Caco-2 (cell line): ENCODE measurements at regions not wholly inside any gene's neighbourhood (a gene's known extent, or its start where the extent isn't known, plus 50 kb on each side); places are given as distances from the start of the nearest gene placed in this dataset.

Experiments used
- BruUV-seq: library from RNA; stranded (reverse); fragments of 400-500 nt; replicated peaks from 2 replicates; lab custom pipeline; 2021; lab: Mats Ljungman, UMichigan
- CTCF ChIA-PET: fragments of 300-600 bp; sonication (Branson Sonifier 250); formaldehyde crosslinking; loops from one replicate; lab custom pipeline; 2022; ENCODE audit warnings: antibody characterized with exemption; lab: Charles Lee
- POLR2A ChIA-PET: fragments of 300-600 bp; sonication (Branson Sonifier 250); formaldehyde crosslinking; loops from one replicate; lab custom pipeline; 2022; ENCODE audit warnings: antibody characterized with exemption; lab: Charles Lee
- DNase-seq, 2 experiments: peaks; one replicate each; pipeline versions ENCODE4 v3.0.0 to v3.0.0-alpha.2; 2020 to 2022
- H3K27me3 ChIP-seq: replicated peaks from 2 replicates; pipeline ENCODE4 v1.6.0; 2011; ENCODE audit warnings: low read length; ENCODE audit not compliant: control insufficient read depth, insufficient read depth
- H3K36me3 ChIP-seq: 2 replicates; pipeline ENCODE4 v1.5.1; 2011; ENCODE audit warnings: low read length; ENCODE audit not compliant: control insufficient read depth, insufficient read depth
- H3K4me1 ChIP-seq: fragments of 250-450 bp; sonication (Bioruptor Pico); 2 replicates; pipeline ENCODE4 v1.5.1; 2020; ENCODE audit warnings: mild to moderate bottlenecking
- H3K4me3 ChIP-seq: 2 replicates; pipeline ENCODE4 v1.5.1; 2011; ENCODE audit warnings: low read depth, mild to moderate bottlenecking, control low read depth, low read length
- H3K9me3 ChIP-seq: fragments of 250-450 bp; sonication (Bioruptor Pico); 2 replicates; pipeline ENCODE4 v1.5.1; 2020; ENCODE audit warnings: mild to moderate bottlenecking, moderate library complexity
- H3K27ac Mint-ChIP-seq: one replicate; pipeline ENCODE4 v1.8.0; 2022; ENCODE audit warnings: mixed read lengths; ENCODE audit not compliant: unreplicated experiment
- H3K27me3 Mint-ChIP-seq: one replicate; pipeline ENCODE4 v1.8.0; 2022; ENCODE audit warnings: mixed read lengths; ENCODE audit not compliant: insufficient read depth, unreplicated experiment
- H3K36me3 Mint-ChIP-seq: one replicate; pipeline ENCODE4 v1.8.0; 2022; ENCODE audit warnings: mild to moderate bottlenecking, mixed read lengths; ENCODE audit not compliant: insufficient read depth, unreplicated experiment
- H3K4me1 Mint-ChIP-seq: one replicate; pipeline ENCODE4 v1.8.0; 2022; ENCODE audit warnings: low read depth, mixed read lengths; ENCODE audit not compliant: unreplicated experiment
- H3K4me3 Mint-ChIP-seq: one replicate; pipeline ENCODE4 v1.8.0; 2022; ENCODE audit warnings: mild to moderate bottlenecking, moderate library complexity, mixed read lengths; ENCODE audit not compliant: unreplicated experiment
- H3K9me3 Mint-ChIP-seq: one replicate; pipeline ENCODE4 v1.8.0; 2022; ENCODE audit warnings: mixed read lengths; ENCODE audit not compliant: unreplicated experiment
- CTCF ChIP-seq, 2 experiments: fragments of 200-600 bp in 1 of 2; IDR thresholded peaks; 1 replicate in 1 of 2; 2 replicates in 1 of 2; pipeline versions ENCODE4 v1.5.1 to v1.8.0; 2011 to 2022; ENCODE audit warnings: antibody characterized with exemption in 1 of 2, control low read depth in 1 of 2, inconsistent platforms in 1 of 2, low read depth in 1 of 2, low read length in 1 of 2, mild to moderate bottlenecking in 1 of 2, moderate library complexity in 1 of 2; ENCODE audit not compliant: insufficient read depth in 1 of 2, severe bottlenecking in 1 of 2, unreplicated experiment in 1 of 2
- intact Hi-C: fragments of 100-400 bp; cut with micrococcal nuclease; formaldehyde crosslinking; loops from one replicate; pipeline ENCODE4 v1.10.0; 2022; ENCODE audit not compliant: unreplicated experiment

GRCh38 chr3:144102421-144102820, 130.8 kb downstream of the DIPK2A start:
- POLR2A ChIA-PET, result no interaction called here
- no peaks in the 10 kb centered on the region for H3K27me3 Mint-ChIP-seq
- no peak overlapping the region for H3K27ac Mint-ChIP-seq

GRCh38 chr3:144104186-144104585, 132.6 kb downstream of the DIPK2A start:
- Mint-ChIP-seq H3K4me3 (no peak overlapping the region), H3K9me3 (no peaks in the 10 kb centered on the region), H3K27ac (no peak overlapping the region), H3K4me1 (no peaks in the 10 kb centered on the region), H3K36me3 (no peaks in the 10 kb centered on the region), H3K27me3 (no peaks in the 10 kb centered on the region)
- no peak for DNase-seq
- BruUV-seq, result no TSS peak
- Histone ChIP-seq H3K27me3 (no peaks in the 10 kb centered on the region), H3K4me3 (no peak overlapping the region), H3K36me3 (no peaks in the 10 kb centered on the region), H3K4me1 (peaks cover 28% of the 10 kb centered on the region), H3K9me3 (peaks cover 8% of the 10 kb centered on the region)
- ChIA-PET POLR2A (no interaction called here), CTCF (no interaction called here)
- TF ChIP-seq CTCF (IDR thresholded peaks at IDR 0.05; ENCODE audit: insufficient read depth in 1 of 2, low read depth in 1 of 2, low read length in 1 of 2, severe bottlenecking in 1 of 2, unreplicated experiment in 1 of 2), result no peak
- intact Hi-C loops, result no loop called here

More at GRCh38 chr3:144102421-144102820, 130.8 kb downstream of the DIPK2A start:
- peaks cover 23% of the 10 kb centered on the region for H3K4me1 ChIP-seq
- H3K27me3 ChIP-seq, result no peaks in the 10 kb centered on the region
- H3K4me3 ChIP-seq, result no peak overlapping the region
- Mint-ChIP-seq H3K9me3 (no peaks in the 10 kb centered on the region), H3K4me1 (no peaks in the 10 kb centered on the region), H3K36me3 (no peaks in the 10 kb centered on the region), H3K4me3 (no peak overlapping the region)
- H3K36me3 ChIP-seq, result no peaks in the 10 kb centered on the region
- H3K9me3 ChIP-seq, result peaks cover 19% of the 10 kb centered on the region
- BruUV-seq, result no TSS peak
- no peak for TF ChIP-seq CTCF (IDR thresholded peaks at IDR 0.05; ENCODE audit: insufficient read depth in 1 of 2, low read depth in 1 of 2, low read length in 1 of 2, severe bottlenecking in 1 of 2, unreplicated experiment in 1 of 2)
- DNase-seq, result no peak
- intact Hi-C loops, result no loop called here
- CTCF ChIA-PET, result no interaction called here

GRCh38 chr3:144104679-144105078, 133.1 kb downstream of the DIPK2A start:
- no peak for TF ChIP-seq CTCF (IDR thresholded peaks at IDR 0.05; ENCODE audit: insufficient read depth in 1 of 2, low read depth in 1 of 2, low read length in 1 of 2, severe bottlenecking in 1 of 2, unreplicated experiment in 1 of 2)
- H3K4me1 ChIP-seq, result peaks cover 28% of the 10 kb centered on the region
- no peak overlapping the region for H3K4me3 ChIP-seq
- H3K36me3 ChIP-seq, result no peaks in the 10 kb centered on the region
- no peak overlapping the region for H3K27ac Mint-ChIP-seq
- H3K9me3 ChIP-seq, result peaks cover 3% of the 10 kb centered on the region; the same call in 1 of the 2 replicates
- no peaks in the 10 kb centered on the region for H3K27me3 ChIP-seq
- H3K36me3 Mint-ChIP-seq, result no peaks in the 10 kb centered on the region
- no peaks in the 10 kb centered on the region for H3K4me1 Mint-ChIP-seq
- H3K9me3 Mint-ChIP-seq, result no peaks in the 10 kb centered on the region
- no peak overlapping the region for H3K4me3 Mint-ChIP-seq
- BruUV-seq, result no TSS peak
- no peak for DNase-seq
- CTCF ChIA-PET, result no interaction called here
- no peaks in the 10 kb centered on the region for H3K27me3 Mint-ChIP-seq
- intact Hi-C loops, result no loop called here
- POLR2A ChIA-PET, result no interaction called here
